ENCODE measurements at regions not wholly inside any gene's neighbourhood (a gene's known extent, or its start where the extent isn't known, plus 50 kb on each side); places are given as distances from the start of the nearest gene placed in this dataset.

DNA sequence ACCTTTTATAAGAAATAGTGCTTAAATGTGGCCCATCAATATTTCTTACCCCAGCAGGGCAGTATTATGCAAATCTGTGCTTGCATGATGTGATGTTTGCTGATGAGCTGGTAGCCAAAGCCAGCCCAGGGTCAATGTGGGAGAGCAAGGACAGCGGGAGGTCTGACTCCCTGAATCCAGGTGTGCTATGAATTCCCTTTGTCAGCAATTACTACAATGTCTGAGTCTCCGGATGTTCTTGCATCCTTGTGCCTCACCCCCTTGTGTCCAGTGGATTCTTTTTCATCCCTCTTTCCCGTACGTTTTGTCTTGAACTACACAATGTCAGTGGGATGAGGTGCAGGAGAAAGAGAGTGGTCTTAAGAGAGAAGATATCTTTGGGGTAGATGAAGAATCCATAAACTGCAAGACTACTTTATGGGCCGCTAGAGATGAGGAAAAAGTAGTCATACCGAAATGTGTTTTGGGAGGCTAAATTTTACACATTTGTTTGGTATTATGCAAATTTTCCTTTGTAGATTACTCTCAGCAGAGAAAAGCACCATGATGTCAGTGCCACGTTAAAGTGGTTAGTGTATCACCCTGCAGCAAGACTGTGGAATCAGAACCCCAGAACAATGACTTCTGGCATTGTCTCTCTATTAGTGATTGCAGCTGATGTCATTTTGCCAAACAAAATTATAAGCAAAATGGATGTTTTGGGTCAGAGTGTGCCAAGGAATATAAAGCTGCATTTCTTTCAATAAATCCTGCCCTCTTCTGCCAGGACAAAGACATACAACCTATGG is 53.5 kb upstream of the TSHZ3 start:
- ATAC-seq = no peak

DNA sequence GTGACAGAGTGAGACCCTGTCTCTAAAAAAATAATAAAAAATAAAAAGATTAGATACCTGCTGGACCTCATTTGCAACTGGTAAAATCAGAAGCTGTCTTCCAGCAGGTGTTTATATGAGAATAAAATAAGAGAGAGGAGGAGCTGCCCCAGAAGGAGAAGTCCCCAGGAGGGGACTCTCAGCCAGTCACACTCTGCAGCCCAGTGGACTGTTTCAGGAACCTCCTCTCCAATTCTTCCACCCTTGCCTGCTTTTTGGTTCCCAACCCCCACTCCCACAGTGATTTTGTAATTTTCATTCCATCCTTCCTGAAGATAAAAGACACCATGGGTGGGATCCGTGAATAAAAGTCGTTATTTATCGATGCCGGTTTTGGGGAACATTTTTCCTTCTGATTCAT is 56.9 kb upstream of the TSHZ3 start:
- ATAC-seq = no peak

DNA sequence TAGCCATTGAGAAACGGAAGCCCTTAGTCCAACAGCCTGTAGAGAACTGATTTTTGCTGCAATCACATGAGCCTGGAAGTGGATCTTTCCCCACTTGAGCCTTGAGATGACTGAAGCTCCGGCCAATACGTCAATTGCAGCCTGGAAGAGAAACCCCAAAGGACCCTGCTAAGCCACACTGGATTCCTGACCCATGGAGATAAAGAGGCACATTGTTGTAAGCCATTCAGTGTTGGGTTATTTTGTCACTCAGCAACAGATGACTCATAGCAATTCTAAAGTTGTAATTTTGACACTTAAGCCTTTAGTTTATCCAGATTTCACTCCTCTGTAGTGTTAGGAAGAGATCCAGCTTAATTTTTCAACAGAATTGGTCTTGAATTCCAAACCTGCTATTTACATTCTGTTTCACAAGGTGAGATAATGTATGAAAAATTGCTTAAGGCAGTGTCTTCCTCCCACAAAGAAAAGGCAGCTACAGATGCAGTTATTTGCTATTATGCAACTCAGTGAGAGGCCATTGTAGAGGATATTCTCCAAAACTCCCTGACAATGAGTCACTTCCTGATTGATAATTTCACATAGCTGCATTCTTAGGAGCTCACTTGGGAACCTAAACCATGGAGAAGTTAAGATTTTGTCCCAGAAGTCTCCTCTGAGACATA is 59.4 kb upstream of the TSHZ3 start:
- ATAC-seq = peak; percentile 46

DNA sequence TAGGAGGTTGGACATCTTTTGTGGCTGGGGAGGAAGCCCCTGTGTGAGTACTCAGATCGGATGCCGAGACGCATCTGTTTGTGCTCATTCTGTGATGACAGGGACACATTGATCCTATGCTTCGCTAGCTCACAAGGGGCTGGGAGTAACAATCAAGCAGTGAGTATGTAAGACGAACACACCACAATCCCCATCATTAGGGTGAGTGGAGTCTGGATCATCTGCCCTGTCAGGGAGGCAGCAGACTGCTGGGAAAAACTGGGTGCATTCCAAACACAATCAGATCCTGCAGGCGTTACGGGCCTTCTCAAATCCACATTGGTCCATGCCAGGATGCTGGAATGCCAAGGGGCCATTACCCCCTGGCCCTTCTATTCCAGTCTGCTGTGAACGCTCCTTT is 64.1 kb upstream of the TSHZ3 start:
- no peak for ATAC-seq

DNA sequence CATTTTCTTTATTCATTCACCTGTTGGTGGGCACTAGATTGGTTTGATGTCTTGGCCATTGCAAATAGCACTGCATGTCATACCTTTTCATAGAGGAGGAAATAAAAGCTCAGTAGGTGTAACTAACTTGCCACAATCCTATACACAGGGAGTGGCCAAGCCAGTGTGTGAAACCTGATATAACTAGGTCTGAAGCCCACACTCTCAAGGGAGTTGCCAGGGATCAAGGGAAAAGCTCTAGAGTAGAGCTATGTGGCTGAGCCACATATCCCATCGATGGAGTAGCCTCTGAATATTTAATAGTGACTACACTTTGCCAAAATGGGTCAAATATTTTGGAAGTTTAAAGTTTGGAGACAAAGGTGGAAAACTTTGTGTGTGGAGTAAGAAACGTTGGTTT is 66.1 kb upstream of the TSHZ3 start:
- no peak for ATAC-seq

DNA sequence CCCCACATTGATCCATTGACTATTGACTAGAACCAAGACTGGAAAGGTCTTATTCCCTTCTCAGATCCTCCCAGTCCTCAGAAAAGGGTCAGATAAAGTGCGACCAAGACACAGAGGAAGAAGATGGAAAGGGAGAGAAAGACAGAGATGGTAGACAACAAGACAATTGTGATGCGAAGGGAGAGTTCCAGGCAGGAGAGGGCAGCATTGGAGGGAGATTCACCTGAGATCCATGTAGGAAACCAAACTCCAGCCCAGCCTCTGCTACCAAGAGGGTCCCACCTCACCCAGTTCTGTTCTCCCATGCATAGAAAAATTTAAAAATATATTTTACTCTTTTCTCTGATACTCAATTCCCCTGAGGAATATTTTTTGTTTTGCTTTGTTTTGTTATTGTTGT is 67.3 kb upstream of the TSHZ3 start:
- ATAC-seq = no peak

DNA sequence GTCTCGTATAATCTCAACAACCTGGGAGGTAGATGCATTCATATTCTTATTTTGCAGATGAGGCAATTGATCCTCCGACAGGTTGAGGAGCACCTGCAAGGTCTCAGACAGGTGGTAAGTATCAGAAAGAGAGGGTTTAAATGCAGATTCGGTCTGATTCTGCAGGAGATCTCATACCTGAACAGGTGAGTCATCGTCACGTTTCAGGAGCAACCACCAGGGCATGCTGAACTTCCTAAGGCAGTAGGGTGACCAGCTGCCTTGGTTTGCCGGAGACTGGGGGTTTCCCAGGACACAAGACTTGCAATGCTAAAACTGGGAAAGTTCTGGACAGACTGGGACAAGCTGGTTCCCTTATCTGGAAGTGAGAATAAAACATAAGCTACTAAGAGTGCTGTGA is 68.8 kb upstream of the TSHZ3 start:
- no peak for ATAC-seq

DNA sequence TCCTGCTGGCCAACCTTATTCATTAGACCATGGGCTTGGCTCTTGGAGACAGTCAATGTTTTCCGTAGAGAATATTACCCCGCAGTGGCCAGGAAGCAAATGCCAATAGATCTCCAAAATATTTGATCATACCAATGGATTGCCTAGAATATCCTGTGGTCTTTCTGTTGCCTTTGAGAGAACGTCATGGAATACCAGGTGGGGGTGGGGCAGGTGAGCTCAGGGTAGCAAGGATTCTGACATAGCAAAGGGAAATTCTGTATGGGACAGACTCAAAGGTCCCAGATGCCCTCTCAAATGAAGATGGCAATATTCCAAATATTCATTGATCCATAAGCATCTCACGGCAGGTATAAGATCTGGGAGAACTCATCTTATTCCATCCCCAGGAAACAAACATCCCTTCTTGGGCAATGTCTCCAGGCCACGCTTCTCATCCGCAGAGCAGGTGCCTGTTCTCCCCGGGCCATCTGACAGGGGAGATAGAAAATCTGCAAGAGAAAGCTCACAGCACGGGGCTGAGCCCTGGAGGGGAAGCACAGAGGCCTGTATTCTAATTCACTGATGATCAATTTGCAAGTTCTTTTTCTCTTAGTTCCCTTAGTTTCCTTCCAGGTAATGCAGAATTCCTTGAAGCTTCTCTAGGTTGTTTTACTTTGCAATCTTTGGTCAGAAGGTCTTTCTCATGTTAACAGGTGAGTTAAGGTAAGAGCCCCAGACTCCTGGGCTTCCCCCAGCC is 69.6 kb upstream of the TSHZ3 start:
- ATAC-seq = no peak

DNA sequence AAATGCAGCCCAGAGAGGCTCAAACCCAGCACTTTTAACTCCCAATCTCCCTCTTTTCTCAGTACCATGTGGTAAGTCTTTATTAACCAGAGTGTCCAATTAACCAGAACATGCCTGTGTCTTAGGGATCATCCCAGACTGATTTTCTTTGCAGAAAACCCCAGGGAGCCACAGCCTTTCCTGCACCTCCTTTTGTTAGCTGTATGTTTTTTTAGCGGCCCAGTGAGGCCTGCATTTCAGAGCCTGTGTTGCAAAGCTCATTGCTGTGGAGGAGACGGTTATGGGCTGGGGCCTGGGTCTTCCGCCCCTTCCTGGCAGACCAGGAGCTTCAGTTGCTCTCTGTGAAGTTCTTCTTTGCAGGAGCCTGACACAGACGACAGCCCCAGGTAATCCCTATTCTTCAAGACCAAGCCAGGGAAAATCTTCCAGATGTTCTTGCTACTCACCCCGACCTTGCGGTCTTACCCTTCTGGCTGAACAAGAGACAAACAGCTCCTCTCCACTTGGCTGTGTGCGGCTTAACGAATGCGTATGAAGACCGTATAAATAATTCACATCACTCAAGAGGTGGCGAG is 70.7 kb upstream of the TSHZ3 start:
- ATAC-seq = no peak

DNA sequence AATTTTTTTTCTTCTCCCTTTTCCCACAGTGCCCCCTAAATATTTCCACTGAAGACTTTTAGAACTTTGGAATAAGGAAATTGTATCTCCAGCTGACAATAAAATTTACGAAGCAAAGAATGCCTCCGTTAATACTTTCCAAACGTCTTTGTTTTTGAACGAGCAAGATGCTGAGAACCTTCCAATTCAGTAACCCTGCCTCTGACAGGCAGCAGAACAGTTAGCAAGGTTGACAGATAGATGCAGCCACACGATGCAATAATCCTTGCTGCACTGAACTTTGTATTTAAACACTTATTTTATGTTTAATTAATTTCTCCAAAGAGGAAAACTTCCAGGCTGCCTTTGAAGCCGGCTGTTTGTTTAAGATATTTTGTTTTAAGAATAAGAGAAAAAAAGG is 71.8 kb upstream of the TSHZ3 start:
- no peak for ATAC-seq

DNA sequence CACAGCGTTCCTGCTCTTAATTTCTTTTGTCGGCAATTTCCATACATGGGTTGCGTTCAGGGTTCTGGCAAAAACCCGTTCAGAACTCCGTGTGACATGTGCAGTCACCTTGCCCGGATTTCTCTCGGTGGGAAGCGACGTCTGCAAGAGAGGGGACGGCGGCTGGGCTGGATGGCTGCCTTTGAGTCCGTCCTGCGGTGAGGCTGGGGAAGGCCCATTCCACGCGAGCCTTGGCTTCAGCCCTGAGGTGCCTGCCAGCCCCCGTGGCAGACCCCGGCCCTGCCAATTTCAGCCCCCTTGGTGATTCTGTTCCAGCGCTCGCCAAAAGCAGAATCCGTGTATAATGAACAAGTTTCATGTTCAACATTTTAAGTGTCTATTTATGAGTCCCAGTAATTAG is 72.6 kb upstream of the TSHZ3 start:
- ATAC-seq = no peak

DNA sequence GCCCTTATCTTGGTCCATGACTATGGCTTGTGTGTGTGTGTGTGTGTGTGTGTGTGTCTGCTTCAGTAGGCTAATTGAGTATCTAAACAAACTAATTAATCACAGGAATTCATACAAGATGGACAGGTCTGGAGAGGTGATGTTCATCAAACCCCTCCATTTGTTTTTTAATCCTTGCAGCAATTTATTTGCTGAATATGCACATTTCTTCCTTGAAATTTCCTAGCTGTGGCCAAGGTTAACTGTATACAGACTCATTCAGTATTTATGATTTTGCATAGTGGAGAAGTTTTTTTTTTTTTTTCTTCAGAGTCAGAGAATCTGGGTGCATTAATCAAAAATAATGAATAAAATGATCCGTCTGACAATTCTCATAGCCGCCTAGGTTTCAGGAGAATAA is 74.7 kb upstream of the TSHZ3 start:
- no peak for ATAC-seq

DNA sequence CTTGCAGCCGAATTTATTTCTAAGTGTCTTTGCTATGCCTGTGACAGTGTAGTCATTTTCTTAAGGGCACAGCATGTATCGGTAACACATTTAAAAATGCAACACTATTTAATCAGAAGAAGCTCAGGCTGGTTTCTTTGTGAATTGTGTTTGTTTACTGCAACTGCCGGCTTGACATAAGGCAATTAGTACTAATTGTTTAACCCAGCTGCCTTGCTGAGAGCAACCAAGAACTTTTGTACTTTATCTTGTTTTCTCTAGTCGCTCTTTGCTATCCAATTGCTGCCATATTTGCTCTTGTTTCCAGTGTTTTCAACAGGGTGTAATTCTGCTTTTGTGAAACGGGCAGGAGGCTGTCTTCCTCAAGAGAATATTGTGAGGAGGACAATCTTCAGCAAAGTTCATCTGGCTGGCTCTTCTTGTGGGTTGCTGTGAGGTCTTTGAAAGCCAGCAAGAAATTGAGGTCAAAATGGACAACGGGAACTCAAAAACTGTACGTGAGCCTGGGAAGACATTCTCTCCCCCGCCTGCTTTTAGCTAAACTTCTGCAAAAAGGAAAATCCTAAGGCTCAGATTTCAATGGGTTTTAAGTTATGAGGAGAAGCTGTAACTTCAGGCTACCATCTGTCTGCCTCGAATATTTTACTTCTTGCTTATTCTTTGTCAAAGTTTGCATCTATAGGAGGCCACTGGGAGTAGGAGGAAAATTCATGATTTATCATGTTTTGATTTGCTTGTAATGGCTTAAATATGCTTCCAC is 75.8 kb upstream of the TSHZ3 start:
- no peak for ATAC-seq

DNA sequence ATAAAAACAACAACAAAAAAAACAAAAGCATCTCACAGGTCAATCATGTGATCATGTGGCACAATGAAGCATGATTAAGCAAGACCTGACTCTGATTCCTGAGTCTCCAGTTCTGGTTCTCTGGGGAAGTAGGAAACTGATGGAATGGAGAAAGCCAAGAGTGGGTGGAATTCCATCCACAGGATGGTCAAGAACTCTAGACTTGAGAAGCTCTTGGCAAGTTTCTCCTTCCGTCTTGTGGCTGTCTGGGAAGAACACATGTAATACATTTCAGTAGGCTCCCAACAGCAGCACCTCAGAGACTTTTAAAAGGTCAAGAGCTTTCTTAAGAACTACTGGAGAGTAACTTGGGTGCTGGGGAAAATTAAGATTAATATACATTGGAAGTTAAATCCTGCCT is 78.6 kb upstream of the TSHZ3 start:
- no peak for ATAC-seq

DNA sequence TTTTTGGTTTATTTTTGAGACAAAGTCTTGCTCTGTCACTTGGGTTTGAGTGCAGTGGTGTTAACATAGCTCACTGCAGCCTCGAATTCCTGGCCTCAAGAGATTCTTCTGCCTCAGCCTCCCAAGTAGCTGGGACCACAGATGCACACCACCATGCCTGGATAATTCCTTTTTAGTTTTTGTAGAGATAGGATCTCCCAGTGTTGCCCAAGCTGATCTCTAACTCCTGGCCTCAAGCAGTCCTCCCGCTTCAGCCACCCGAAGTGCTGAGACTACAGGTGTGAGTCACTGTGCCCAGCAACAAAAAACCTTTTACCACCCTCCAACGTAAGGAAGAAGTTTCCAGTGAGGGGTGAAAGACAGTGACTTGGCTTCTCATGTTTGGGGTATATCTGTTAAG is 81.1 kb upstream of the TSHZ3 start:
- ATAC-seq = no peak

DNA sequence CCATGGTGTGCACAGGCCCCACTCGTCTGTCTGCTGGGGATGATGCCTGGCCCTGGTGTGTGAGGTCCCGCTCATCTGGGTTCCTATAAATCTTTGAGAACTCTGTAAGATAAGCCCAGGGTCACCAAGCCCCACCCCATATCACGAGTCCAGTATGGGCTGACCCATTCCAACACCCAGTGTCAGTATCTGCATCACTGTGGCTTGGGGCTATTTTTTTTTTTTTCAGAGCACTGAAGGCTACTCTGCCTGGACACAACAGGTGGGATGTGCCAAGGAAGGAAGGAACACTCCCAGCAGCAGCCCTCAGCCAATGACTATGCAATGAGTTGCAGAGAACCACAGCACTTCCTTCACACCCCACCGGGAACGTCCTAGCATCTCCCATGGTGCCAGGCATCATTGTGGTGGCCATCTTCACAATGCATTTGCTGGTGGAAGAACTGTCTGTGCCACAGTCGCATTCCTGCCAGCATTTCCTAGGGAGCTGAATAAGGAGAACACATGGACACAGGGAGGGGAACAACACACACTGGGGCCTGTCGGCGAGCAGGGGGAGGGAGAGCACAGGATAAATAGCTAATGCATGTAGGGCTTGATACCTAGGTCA is 83.1 kb upstream of the TSHZ3 start:
- no peak for ATAC-seq

DNA sequence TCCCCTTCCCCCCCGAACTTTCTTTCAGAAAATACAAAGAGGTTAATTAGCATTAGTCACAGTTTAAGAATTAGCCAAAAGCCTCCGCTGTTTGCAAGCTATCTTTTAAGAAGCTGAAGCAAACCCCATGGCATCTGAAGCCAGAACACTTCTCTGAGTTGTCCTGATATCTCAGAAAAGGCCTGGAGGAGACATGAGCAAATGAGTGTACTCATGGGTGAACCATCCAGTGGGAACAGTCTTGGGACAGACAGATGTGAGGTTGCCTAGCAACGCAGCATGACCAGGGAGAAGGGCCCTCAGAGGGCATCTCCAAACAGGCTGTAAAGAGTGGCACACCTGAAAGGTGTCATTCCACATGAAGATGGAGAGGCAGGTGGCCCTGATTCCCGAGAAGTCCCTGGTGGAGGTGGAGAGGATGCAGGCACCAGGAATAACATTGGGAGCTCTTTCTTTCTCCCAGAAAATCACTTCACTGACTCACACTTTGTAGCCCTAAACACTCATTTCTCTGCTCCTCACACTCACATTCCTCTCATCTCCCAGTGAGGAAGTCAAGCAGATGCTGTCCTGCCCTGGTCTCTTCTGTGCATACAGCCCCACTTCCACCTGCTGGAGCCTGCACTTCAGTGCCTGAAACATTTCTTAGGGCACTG is 87.0 kb upstream of the TSHZ3 start:
- no peak for ATAC-seq

DNA sequence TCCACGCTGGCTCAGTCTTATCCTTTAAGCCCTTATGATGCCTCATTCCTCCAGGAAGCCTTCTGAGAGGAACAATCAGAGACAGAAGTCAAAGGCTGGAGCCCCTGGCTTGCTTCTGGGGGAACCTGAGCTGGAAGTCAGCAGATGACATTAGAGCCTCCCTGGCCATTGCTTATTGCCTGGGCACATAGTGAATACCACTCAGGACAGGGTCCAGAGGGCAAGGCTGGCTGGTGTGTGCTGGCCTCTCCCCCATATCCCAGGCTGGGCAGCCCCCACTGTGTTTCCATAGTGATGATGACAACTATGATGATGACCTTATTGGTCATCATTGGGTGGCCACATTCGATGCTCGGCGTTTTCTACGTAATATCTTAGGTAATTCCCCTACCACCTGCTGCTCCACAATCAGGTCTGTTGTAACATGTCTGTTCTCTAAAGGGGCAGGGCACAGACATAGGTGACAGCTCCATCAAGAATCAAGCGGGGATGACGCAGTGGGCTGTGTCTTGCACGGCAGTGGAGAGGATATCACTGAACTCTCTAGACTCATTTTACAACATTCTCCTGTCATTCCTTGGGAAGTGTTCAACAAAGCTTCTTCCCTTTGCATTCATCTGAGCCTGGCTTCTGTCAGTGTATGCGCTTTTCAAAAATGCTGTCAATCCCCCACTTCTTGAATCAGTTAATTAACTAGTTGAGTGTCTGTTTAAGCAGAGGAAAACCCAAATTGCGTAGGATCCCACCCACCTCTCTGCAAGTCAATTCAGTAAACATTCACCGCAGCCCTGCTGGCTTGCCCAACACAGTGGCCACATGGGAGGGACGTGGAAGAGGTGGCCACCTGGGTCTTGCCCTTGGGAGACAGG is 89.4 kb upstream of the TSHZ3 start:
- no peak for ATAC-seq

DNA sequence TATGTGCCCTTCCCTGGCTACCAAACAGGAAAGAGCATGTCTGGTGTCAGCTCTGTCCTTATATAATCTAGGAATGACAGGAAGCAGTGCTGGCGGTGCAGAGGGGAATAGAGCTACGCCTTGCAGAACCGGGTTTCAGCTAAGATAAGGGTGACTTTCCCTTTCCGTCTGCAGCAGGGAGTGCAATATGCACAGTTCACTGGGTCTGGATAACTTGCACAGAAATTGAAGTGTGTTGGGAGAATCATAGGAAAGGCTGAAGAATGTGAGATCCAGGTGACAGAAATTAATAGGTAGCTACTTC is 90.0 kb upstream of the TSHZ3 start:
- ATAC-seq = no peak

DNA sequence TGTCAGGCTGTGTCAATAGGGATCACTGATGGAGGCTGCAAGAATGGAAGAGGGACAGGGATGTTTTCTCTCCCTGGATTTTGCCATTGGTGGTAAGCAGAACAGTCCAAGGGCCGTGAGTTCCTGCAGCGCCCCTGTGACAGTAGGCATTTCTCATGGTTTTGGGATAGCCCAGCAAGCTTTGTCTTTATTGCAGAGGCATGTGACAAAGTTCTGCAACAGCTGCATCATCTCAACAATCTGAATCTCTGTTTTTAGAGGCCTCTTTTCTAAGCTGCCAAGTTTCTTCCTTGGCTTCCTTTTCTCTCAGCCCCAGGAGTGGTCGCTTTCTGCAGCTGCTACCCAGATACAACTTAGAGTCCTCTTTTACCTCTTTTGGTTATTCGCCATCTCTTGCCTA is 95.7 kb upstream of the TSHZ3 start:
- no peak for ATAC-seq

DNA sequence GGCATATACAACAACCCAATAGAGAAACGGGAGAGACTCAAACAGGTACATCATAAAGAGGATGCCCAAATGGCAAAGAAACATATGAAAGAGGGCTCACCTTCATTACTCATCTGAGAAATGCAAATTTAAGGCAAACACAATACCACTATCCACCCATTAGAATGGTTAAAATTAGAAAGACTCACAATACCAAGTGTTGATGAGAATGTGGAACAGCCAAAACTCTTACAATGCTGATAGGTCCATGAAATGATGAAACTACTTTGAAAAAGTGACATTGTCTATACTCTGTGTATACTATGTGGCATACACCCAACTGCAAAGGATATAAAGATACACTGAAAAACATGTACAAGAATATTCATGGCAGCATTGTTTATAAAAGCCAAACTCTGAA is 96.2 kb upstream of the TSHZ3 start:
- ATAC-seq = no peak

Measured in esophagus mucosa (tissue), 1 donor.